ENCODE measurements at regions not wholly inside any gene's neighbourhood (a gene's known extent, or its start where the extent isn't known, plus 50 kb on each side); places are given as distances from the start of the nearest gene placed in this dataset.

- no peak for DNase-seq (ENCODE audit: low spot score)
These were observed 509.1 kb downstream of the VRK1 start for GRCh38 chr14:97306133-97306759.

DNA sequence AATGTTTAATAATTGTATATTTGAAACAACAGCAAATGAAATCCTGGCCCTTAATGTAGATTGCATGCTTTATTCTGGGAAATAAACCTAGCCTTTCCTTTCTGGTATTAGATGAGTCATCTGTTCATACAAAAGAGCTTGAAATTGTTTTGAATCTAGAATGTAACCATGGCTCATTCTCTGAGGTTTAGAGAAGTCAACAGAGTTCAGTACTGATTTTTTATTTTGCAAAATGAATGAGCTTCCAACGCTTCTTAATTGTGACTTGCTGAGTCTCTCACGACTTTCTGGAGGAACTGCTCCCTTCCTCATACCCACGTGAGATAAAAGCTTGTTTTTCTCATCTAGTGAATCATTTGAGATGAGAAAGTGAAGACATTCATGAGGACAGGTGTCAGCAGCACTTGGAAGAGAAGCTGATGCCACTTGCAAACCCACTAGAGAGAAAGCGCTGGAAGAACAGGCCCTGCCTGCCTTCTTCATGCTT, 509.6 kb downstream of the VRK1 start:
- intact Hi-C loops (cut with DNase I): no loop called here
- DNase-seq (ENCODE audit: low spot score): no peak

More at GRCh38 chr14:97306133-97306759, 509.1 kb downstream of the VRK1 start:
- intact Hi-C loops (cut with DNase I): no loop called here

DNA sequence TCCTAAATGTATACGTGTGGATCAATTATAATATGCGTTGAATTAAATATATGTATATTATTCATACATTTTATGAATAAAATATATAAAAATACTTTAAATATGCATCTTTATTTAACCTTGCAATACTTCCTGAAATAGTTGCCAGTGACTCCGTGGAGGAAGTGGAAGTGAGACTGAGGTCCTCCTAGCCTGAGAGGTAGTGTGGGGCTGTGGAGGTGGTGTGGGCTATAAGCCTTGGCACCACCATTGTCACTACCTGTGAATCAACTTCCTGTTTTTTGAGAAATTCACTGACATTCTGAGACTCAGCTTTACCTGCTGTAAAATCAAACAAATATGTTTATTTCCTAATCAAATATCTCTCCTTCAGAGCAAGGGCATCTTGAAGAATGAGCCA, 514.2 kb downstream of the VRK1 start:
- DNase-seq (ENCODE audit: low spot score): no peak
- intact Hi-C loops (cut with DNase I): no loop called here

GRCh38 chr14:97312910-97313309, 515.7 kb downstream of the VRK1 start:
- intact Hi-C loops (cut with DNase I): no loop called here
- DNase-seq (ENCODE audit: low spot score): no peak

DNA sequence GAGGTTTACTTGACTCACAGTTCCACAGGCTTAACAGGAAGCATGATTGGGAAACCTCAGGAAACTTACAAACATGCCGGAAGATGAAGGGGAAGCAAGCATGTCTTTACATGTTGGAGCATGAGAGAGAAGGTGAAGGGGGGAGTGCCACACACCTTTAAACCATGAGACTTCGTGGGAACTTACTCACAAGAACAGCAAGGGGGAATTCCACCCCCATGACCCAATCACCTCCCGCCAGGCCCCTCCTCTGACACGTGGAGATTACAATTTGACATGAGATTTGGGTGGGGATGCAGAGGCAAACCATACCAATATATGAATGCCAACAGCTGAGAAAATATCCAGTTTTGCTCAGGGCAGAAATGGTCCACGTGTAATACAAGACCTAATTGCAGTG, 518.6 kb downstream of the VRK1 start:
- intact Hi-C loops (cut with DNase I): no loop called here
- DNase-seq (ENCODE audit: low spot score): no peak

GRCh38 chr14:97318380-97318779, 521.2 kb downstream of the VRK1 start:
- DNase-seq (ENCODE audit: low spot score): no peak
- intact Hi-C loops (cut with DNase I): no loop called here

DNA sequence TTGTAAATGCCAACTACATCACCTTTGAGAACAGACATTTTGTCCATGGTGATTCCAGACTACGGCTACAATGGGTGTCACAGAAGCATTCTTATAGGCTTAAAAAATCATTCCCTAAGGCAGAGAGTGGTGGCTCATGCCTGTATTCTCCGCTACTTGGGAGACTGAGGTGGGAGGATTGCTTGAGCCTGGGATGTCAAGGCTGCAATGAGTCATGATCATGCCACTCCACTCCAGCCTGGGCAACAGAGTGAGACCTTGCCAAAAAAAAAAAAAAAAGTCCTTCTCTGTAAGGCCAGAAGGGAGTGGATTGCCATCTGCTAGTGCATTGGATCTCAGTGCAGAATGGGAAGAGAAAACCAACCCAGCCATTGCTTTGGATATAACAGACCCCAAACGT, 522.5 kb downstream of the VRK1 start:
- intact Hi-C loops (cut with DNase I): no loop called here

DNA sequence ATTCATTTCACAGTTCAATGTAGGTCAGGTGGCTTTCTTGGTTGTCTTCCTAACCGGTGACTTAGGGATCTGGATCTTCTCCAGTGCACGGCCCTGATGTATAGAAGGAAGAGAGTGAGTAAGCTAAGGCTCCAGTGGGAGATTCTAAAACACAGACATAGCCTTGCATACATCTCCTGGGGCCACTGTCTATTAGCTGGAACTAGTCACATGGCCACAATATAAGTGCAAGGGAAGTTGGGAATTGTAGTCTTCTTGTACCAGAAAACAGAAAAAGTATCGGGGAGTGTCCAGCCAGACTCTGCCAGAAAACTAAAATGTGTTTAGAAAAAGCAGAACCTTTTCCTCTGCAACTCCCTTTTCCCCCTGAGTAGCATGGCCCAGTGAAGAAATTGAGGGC, 531.6 kb downstream of the VRK1 start:
- intact Hi-C loops (cut with DNase I): no loop called here
- no peak for DNase-seq (ENCODE audit: low spot score)

More for the DNA sequence above, 522.5 kb downstream of the VRK1 start:
- DNase-seq (ENCODE audit: low spot score): no peak

DNA sequence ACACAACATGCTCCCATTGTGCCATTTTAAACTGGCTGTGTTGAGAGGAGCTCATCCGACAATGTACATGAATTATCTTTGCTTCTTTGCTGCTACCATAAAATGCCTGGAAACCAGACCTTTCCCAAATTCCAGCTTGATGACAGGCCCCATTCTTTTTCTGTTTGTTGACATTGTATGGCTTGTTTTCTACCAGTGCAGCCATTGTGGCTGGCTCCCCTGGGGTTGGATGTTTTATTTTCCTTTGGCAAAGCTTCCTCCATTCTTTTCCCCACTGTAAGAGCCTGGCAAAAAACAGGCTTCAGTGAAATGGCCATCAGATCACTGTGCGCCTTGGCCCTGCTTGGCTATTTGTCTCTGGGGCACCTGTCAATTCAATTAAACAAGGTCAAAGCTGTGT, 532.5 kb downstream of the VRK1 start:
- DNase-seq (ENCODE audit: low spot score): no peak
- intact Hi-C loops (cut with DNase I): no loop called here

- intact Hi-C loops (cut with DNase I): no loop called here
- no peak for DNase-seq (ENCODE audit: low spot score)
These were observed 533.9 kb downstream of the VRK1 start for GRCh38 chr14:97331058-97331457.

DNA sequence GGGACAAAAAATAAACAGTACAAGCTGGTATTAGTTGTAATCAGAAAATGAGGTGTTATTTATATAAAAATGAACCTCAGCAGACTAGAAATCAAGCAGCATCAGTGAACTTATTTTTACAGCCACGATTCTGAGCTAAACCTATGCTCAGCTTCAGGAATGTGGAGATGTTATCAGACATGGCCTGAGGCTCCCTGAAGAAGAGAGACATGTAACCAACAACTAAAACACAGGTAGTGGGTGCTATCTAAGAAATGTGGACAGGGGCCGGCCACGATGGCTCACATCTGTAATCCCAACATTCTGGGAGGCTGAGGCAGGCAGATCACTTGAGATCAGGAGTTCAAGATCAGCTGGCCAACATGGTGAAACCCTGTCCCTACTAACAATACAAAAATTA, 534.3 kb downstream of the VRK1 start:
- DNase-seq (ENCODE audit: low spot score): no peak
- intact Hi-C loops (cut with DNase I): no loop called here

- intact Hi-C loops (cut with DNase I): no loop called here
- no peak for DNase-seq (ENCODE audit: low spot score)
These were observed 539.0 kb downstream of the VRK1 start for GRCh38 chr14:97336179-97336578.

- no peak for DNase-seq (ENCODE audit: low spot score)
- intact Hi-C loops (cut with DNase I): no loop called here
These were observed 539.6 kb downstream of the VRK1 start for GRCh38 chr14:97336816-97337215.

DNA sequence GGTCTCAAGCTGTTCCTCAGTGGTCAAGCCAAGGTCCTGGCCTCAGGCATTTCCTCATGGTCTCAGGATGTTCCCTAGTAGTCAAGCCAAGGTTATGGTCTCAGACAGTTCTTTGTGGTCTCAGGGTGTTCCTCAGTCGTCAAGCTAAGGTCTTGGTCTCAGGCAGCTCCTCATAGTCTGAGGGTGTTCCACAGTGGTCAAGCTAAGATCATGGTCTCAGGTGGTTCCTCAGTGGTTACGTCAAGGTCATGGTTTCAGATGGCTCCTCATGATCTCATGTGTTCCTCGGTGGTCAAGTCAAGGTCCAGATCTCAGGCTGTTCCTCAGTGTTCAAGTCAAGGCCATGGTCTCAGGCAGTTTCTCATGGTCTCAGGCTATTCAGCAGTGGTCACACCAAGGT, 540.1 kb downstream of the VRK1 start:
- DNase-seq (ENCODE audit: low spot score): no peak
- intact Hi-C loops (cut with DNase I): no loop called here

DNA sequence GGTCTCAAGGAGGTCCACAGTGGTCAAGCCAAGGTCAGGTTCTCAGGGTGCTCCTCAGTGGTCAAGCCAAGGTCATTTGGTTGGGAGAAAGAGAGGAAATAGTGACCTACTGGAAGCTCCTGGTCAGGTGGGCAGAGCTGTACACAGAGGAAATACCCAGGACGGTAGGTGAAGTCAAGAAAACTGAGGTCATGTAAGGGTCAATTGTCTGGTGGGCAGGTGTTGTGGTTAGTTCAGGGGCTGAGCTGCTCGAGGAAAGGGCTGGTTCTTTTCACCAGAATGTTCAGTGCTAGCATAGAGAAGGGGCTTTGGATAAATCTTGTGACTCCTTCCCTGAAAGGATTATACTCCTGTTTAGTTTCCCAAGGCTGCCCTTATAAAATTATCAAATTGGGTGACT, 540.5 kb downstream of the VRK1 start:
- intact Hi-C loops (cut with DNase I): no loop called here
- no peak for DNase-seq (ENCODE audit: low spot score)

GRCh38 chr14:97344666-97345065, 547.5 kb downstream of the VRK1 start:
- intact Hi-C loops (cut with DNase I): no loop called here
- no peak for DNase-seq (ENCODE audit: low spot score)

- intact Hi-C loops (cut with DNase I): no loop called here
- DNase-seq (ENCODE audit: low spot score): no peak
These were observed 549.5 kb downstream of the VRK1 start for GRCh38 chr14:97346675-97347074.

DNA sequence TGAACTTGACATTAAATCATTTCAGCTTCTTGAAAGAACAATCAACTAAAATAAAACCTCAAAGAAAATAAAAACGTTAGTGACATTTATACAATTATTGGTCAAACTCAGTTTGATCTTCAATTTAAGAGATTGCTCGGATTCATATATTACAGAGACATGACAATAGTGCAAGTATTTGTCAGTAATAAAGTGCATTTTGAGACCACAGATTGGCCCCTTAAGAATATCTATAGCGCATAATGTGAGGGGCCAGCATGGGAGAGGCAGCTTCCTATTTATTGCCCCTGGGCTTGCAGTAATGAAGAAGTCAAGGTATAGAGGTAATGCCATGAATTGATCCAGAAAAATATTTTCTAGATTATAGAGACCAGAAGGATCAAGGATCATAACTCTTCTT, 552.3 kb downstream of the VRK1 start:
- DNase-seq (ENCODE audit: low spot score): no peak
- intact Hi-C loops (cut with DNase I): no loop called here

DNA sequence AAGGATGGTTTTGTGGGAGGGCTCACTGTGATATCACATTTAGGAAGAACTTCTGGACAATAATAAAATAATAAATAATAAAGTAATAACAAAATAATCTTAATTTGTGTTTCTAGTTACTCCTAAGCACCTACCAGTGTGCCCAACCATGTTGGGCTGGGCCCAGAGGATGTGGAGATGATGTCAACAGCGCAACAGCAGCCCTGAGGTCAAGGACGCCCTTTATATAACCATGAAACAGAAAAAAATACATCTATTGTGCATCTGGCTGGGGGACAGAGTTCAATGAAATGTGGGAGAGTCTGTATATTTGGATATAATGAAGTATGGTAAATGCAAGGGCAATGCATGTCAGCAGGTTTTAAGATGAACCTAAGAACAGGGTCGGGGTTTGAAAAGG, 552.8 kb downstream of the VRK1 start:
- no peak for DNase-seq (ENCODE audit: low spot score)
- intact Hi-C loops (cut with DNase I): no loop called here

DNA sequence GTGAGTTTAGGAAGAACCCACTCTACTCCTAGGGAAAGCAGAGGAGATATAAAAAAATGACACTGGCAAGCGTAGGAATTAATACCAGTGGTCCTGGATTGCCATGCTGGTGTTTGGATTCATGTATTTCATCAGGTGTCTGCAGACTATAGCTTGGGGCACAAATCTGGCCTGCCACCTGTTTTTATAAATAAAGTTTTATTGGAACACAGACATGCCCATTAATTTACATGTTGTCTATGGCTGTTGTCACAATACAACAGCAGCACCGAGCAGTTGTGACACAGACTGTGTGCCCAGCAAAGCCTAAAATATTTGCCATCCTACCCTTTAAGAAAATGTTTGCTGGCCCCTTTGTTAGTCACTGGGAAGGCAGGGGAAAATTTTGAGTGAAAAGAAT, 553.2 kb downstream of the VRK1 start:
- no peak for DNase-seq (ENCODE audit: low spot score)
- intact Hi-C loops (cut with DNase I): no loop called here

GRCh38 chr14:97350894-97351731, 553.9 kb downstream of the VRK1 start:
- intact Hi-C loops (cut with DNase I): no loop called here
- no peak for DNase-seq (ENCODE audit: low spot score)
